ENCODE measurements at regions not wholly inside any gene's neighbourhood (a gene's known extent, or its start where the extent isn't known, plus 50 kb on each side); places are given as distances from the start of the nearest gene placed in this dataset.

GRCh38 chr7:54901840-54902239, 117.0 kb upstream of the EGFR start:
- H3K4me1 ChIP-seq (ENCODE audit: control insufficient read depth in 1 of 2, insufficient read depth in 2 of 2, low read length in 2 of 2): no peaks in the 10 kb centered on the region
- H3K4me3 ChIP-seq (ENCODE audit: low read depth in 1 of 2, low read length in 2 of 2): no peak overlapping the region
- no peaks in the 10 kb centered on the region for H3K36me3 ChIP-seq (ENCODE audit: control insufficient read depth in 1 of 2, insufficient read depth in 2 of 2, low read length in 2 of 2)
- no peaks in the 10 kb centered on the region for H3K27me3 ChIP-seq (ENCODE audit: low read depth, low read length)
- H3K27ac ChIP-seq (ENCODE audit: low read length): no peak overlapping the region
- H3K9me3 ChIP-seq (ENCODE audit: control insufficient read depth in 1 of 2, low read length in 2 of 2): no peaks in the 10 kb centered on the region

DNA sequence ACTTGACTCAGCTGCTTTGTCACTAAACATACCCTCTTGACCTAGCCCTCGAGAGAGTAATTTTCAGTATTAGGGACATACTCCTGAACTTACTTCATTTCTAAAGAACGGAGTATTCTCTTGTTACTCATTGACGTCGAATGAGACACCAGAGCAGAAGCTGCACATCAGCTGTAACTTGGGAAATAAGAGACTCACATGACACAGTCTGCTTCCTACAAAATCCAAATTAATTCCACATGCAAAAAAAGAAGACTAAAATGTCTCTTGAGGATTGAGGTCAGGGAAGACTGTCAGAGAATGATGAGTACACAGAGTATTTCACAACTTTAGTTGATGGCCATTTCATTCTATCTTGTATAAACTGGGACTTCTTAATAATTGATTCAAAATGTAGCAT, 114.7 kb upstream of the EGFR start:
- H3K27ac ChIP-seq (ENCODE audit: low read length): no peak overlapping the region
- no peaks in the 10 kb centered on the region for H3K36me3 ChIP-seq (ENCODE audit: control insufficient read depth in 1 of 2, insufficient read depth in 2 of 2, low read length in 2 of 2)
- H3K27me3 ChIP-seq (ENCODE audit: low read depth, low read length): no peaks in the 10 kb centered on the region
- H3K4me3 ChIP-seq (ENCODE audit: low read depth in 1 of 2, low read length in 2 of 2): no peak overlapping the region
- H3K4me1 ChIP-seq (ENCODE audit: control insufficient read depth in 1 of 2, insufficient read depth in 2 of 2, low read length in 2 of 2): no peaks in the 10 kb centered on the region
- H3K9me3 ChIP-seq (ENCODE audit: control insufficient read depth in 1 of 2, low read length in 2 of 2): no peaks in the 10 kb centered on the region

DNA sequence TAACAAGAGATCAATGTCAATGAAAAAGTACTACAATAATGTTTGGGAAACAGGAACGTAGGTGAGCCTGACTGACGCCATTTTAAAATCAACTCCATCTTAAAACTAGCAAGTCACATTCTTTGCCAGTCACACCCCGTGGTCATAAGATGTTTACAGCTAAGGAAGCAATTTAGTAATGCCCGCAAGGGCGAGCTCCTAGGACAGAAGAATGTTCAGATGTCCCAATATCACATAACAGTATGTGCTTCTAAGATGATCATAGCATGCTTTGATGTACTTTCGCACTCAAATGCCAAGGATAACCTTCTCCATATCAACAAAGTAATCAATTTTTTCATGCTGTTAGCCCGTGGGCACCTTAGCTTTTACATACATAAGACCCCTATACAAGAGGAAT, 113.8 kb upstream of the EGFR start:
- H3K9me3 ChIP-seq (ENCODE audit: control insufficient read depth in 1 of 2, low read length in 2 of 2): peaks cover 0 to 1% of the 10 kb centered on the region in 2 donors
- no peaks in the 10 kb centered on the region for H3K27me3 ChIP-seq (ENCODE audit: low read depth, low read length)
- H3K4me3 ChIP-seq (ENCODE audit: low read depth in 1 of 2, low read length in 2 of 2): no peak overlapping the region
- no peaks in the 10 kb centered on the region for H3K4me1 ChIP-seq (ENCODE audit: control insufficient read depth in 1 of 2, insufficient read depth in 2 of 2, low read length in 2 of 2)
- H3K27ac ChIP-seq (ENCODE audit: low read length): no peak overlapping the region
- H3K36me3 ChIP-seq (ENCODE audit: control insufficient read depth in 1 of 2, insufficient read depth in 2 of 2, low read length in 2 of 2): no peaks in the 10 kb centered on the region

- H3K4me3 ChIP-seq (ENCODE audit: low read depth in 1 of 2, low read length in 2 of 2): no peak overlapping the region
- H3K4me1 ChIP-seq (ENCODE audit: control insufficient read depth in 1 of 2, insufficient read depth in 2 of 2, low read length in 2 of 2): no peaks in the 10 kb centered on the region
- H3K36me3 ChIP-seq (ENCODE audit: control insufficient read depth in 1 of 2, insufficient read depth in 2 of 2, low read length in 2 of 2): no peaks in the 10 kb centered on the region
- peaks cover 0 to 7% of the 10 kb centered on the region in 2 donors for H3K9me3 ChIP-seq (ENCODE audit: control insufficient read depth in 1 of 2, low read length in 2 of 2)
- no peaks in the 10 kb centered on the region for H3K27me3 ChIP-seq (ENCODE audit: low read depth, low read length)
- H3K27ac ChIP-seq (ENCODE audit: low read length): no peak overlapping the region
Observed at GRCh38 chr7:54906963-54907362, 111.9 kb upstream of the EGFR start.

DNA sequence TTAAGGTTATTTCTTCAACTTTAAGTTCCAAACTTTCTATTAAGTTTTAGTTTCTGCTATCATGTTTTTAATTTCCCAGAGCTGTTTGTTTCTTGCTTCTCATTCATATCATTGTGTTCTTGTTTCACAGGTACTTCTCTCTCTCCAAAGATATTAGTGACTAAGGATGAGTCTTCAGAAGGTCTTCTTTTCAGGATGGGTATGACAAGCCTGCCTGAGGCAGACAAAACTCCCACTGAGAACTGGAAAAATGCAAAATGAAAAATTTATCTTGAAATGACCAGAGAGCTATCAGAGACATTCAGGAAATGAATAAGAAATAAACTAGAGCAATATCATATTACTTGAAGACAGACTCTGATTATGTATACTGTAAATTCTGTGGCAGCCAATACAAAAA, 110.8 kb upstream of the EGFR start:
- no peaks in the 10 kb centered on the region for H3K27me3 ChIP-seq (ENCODE audit: low read depth, low read length)
- H3K9me3 ChIP-seq (ENCODE audit: control insufficient read depth in 1 of 2, low read length in 2 of 2): peaks cover 0 to 7% of the 10 kb centered on the region in 2 donors
- H3K4me3 ChIP-seq (ENCODE audit: low read depth in 1 of 2, low read length in 2 of 2): no peak overlapping the region
- no peaks in the 10 kb centered on the region for H3K36me3 ChIP-seq (ENCODE audit: control insufficient read depth in 1 of 2, insufficient read depth in 2 of 2, low read length in 2 of 2)
- no peak overlapping the region for H3K27ac ChIP-seq (ENCODE audit: low read length)
- no peaks in the 10 kb centered on the region for H3K4me1 ChIP-seq (ENCODE audit: control insufficient read depth in 1 of 2, insufficient read depth in 2 of 2, low read length in 2 of 2)

- H3K9me3 ChIP-seq (ENCODE audit: control insufficient read depth in 1 of 2, low read length in 2 of 2): peaks cover 0 to 7% of the 10 kb centered on the region in 2 donors
- H3K4me1 ChIP-seq (ENCODE audit: control insufficient read depth in 1 of 2, insufficient read depth in 2 of 2, low read length in 2 of 2): no peaks in the 10 kb centered on the region
- H3K27ac ChIP-seq (ENCODE audit: low read length): no peak overlapping the region
- no peaks in the 10 kb centered on the region for H3K36me3 ChIP-seq (ENCODE audit: control insufficient read depth in 1 of 2, insufficient read depth in 2 of 2, low read length in 2 of 2)
- no peak overlapping the region for H3K4me3 ChIP-seq (ENCODE audit: low read depth in 1 of 2, low read length in 2 of 2)
- H3K27me3 ChIP-seq (ENCODE audit: low read depth, low read length): no peaks in the 10 kb centered on the region
Observed at GRCh38 chr7:54908760-54909438, 109.9 kb upstream of the EGFR start.

DNA sequence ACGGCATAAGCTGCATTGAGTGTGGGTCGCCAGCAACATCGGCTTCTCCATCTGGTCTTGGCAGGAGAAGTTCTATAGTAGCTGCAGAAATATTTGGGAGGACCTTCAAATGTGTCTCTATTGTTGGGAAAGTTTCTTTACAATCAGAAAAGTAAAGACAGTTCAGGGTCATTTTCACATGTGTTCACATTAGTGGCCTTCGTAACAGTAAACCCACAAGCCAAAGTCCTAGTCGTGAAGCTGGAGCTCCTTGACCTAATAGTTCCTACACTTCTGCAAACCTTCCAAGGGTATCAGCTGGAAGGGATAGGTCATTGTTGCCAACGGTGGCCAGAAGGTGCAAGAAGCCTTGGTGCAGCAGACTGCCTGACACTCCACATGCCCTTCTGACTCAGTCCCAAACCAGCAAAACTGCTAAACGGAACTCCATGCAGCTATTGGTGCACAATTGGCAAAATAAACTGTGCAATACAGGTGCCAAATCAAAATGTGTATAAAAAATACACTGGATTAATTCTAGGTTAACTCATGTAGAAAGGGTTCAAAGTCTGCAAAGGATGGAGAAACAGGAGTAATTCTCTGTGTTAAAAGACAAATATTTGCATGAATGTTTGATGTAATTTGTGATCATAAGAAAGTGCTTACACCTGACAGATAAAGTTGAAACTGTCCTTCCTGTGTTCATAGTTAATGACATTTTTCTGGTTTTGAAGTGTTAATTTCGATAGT, 102.8 kb upstream of the EGFR start:
- H3K27ac ChIP-seq (ENCODE audit: low read length): no peak overlapping the region
- no peaks in the 10 kb centered on the region for H3K4me1 ChIP-seq (ENCODE audit: control insufficient read depth in 1 of 2, insufficient read depth in 2 of 2, low read length in 2 of 2)
- no peak overlapping the region for H3K4me3 ChIP-seq (ENCODE audit: low read depth in 1 of 2, low read length in 2 of 2)
- no peaks in the 10 kb centered on the region for H3K27me3 ChIP-seq (ENCODE audit: low read depth, low read length)
- no peaks in the 10 kb centered on the region for H3K9me3 ChIP-seq (ENCODE audit: control insufficient read depth in 1 of 2, low read length in 2 of 2)
- H3K36me3 ChIP-seq (ENCODE audit: control insufficient read depth in 1 of 2, insufficient read depth in 2 of 2, low read length in 2 of 2): no peaks in the 10 kb centered on the region

DNA sequence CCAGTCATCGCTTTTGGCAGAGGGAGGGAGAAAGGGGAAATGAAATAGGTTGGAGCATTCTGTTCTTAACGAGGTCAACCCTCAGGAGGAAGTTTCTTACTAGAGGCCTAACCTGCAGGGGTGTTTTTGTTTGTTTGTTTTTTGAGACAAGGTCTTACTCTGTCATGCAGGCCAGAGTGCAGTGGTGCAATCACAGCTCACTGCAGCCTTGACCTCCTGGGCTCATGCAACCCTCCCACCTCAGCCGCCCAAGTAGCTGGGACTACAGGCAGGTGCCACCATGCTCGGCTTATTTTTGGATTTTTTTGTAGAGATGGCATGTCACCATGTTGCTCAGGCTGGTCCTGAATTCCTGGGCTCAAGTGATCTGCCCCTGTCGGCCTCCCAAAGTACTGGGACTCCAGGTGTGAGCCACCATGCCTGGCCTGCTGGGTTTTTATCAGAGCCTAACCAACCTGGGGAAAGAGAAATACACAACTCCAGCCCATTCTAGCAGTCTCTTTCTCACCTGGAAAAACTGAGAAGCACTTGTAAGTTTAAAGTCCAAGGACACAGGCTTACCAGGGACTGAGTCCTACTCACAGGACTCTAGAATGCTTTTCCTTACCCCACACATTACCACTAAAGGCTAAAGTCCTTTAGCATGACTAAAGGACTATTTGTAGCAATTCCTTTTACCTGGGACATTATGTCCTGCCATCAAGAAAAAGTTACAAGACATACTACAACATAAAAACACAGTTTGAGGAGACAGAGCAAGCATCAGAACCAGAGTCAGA, 101.0 kb upstream of the EGFR start:
- H3K27me3 ChIP-seq (ENCODE audit: low read depth, low read length): no peaks in the 10 kb centered on the region
- H3K9me3 ChIP-seq (ENCODE audit: control insufficient read depth in 1 of 2, low read length in 2 of 2): no peaks in the 10 kb centered on the region
- no peak overlapping the region for H3K27ac ChIP-seq (ENCODE audit: low read length)
- no peak overlapping the region for H3K4me3 ChIP-seq (ENCODE audit: low read depth in 1 of 2, low read length in 2 of 2)
- no peaks in the 10 kb centered on the region for H3K4me1 ChIP-seq (ENCODE audit: control insufficient read depth in 1 of 2, insufficient read depth in 2 of 2, low read length in 2 of 2)
- no peaks in the 10 kb centered on the region for H3K36me3 ChIP-seq (ENCODE audit: control insufficient read depth in 1 of 2, insufficient read depth in 2 of 2, low read length in 2 of 2)

- H3K27ac ChIP-seq (ENCODE audit: low read length): no peak overlapping the region
- no peaks in the 10 kb centered on the region for H3K27me3 ChIP-seq (ENCODE audit: low read depth, low read length)
- no peaks in the 10 kb centered on the region for H3K4me1 ChIP-seq (ENCODE audit: control insufficient read depth in 1 of 2, insufficient read depth in 2 of 2, low read length in 2 of 2)
- no peaks in the 10 kb centered on the region for H3K36me3 ChIP-seq (ENCODE audit: control insufficient read depth in 1 of 2, insufficient read depth in 2 of 2, low read length in 2 of 2)
- H3K4me3 ChIP-seq (ENCODE audit: low read depth in 1 of 2, low read length in 2 of 2): no peak overlapping the region
- no peaks in the 10 kb centered on the region for H3K9me3 ChIP-seq (ENCODE audit: control insufficient read depth in 1 of 2, low read length in 2 of 2)
Observed at GRCh38 chr7:54921116-54921515, 97.7 kb upstream of the EGFR start.

DNA sequence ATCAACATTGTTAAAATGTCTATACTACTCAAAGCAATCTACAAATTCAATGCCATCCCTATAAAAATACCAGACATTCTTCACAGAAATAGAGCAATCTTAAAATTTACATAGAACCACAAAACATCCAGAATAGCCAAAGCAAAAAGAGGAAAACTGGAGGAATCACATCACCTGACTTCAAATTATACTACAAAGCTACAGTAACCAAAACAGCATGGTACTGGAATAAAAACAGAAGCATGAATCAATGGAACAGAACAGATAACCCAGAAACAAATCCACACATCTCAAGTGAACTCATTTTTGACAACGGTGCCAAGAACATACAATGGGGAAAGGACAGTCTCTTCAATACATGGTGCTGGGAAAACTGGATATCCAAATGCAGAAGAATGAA, 87.3 kb upstream of the EGFR start:
- no peak overlapping the region for H3K4me3 ChIP-seq (ENCODE audit: low read depth in 1 of 2, low read length in 2 of 2)
- H3K36me3 ChIP-seq (ENCODE audit: control insufficient read depth in 1 of 2, insufficient read depth in 2 of 2, low read length in 2 of 2): no peaks in the 10 kb centered on the region
- H3K4me1 ChIP-seq (ENCODE audit: control insufficient read depth in 1 of 2, insufficient read depth in 2 of 2, low read length in 2 of 2): peaks cover 0 to 11% of the 10 kb centered on the region in 2 donors
- no peaks in the 10 kb centered on the region for H3K27me3 ChIP-seq (ENCODE audit: low read depth, low read length)
- H3K27ac ChIP-seq (ENCODE audit: low read length): no peak overlapping the region
- no peaks in the 10 kb centered on the region for H3K9me3 ChIP-seq (ENCODE audit: control insufficient read depth in 1 of 2, low read length in 2 of 2)

GRCh38 chr7:54932818-54933543, 85.8 kb upstream of the EGFR start:
- peak overlapping the region; percentile 35 to 67 for H3K4me3 ChIP-seq (ENCODE audit: low read depth in 1 of 2, low read length in 2 of 2)
- H3K4me1 ChIP-seq (ENCODE audit: control insufficient read depth in 1 of 2, insufficient read depth in 2 of 2, low read length in 2 of 2): peaks cover 0 to 11% of the 10 kb centered on the region in 2 donors
- no peaks in the 10 kb centered on the region for H3K9me3 ChIP-seq (ENCODE audit: control insufficient read depth in 1 of 2, low read length in 2 of 2)
- no peaks in the 10 kb centered on the region for H3K36me3 ChIP-seq (ENCODE audit: control insufficient read depth in 1 of 2, insufficient read depth in 2 of 2, low read length in 2 of 2)
- no peak overlapping the region for H3K27ac ChIP-seq (ENCODE audit: low read length)
- H3K27me3 ChIP-seq (ENCODE audit: low read depth, low read length): no peaks in the 10 kb centered on the region

All from muscle layer of duodenum (tissue), 2 donors.